ENCODE measurements at regions not wholly inside any gene's neighbourhood (a gene's known extent, or its start where the extent isn't known, plus 50 kb on each side); places are given as distances from the start of the nearest gene placed in this dataset.
"Not testable (repeated sequence)": the region's sequence is repeated elsewhere in the genome, so short reads cannot be mapped to it uniquely, and the experiment has no call there.

- FAIRE-seq (no peak), DNase-seq (ENCODE audit: insufficient read length, low spot score) (no peak)
- TF ChIP-seq CTCF (IDR thresholded peaks at IDR 0.05; ENCODE audit: insufficient read depth, missing control alignments) = no peak
Observed at GRCh38 chr16:6708576-6709215, 623.9 kb upstream of the RBFOX1 start.

GRCh38 chr16:6704306-6704930 is 628.2 kb upstream of the RBFOX1 start:
- TF ChIP-seq CTCF (IDR thresholded peaks at IDR 0.05; ENCODE audit: insufficient read depth, missing control alignments) = no peak
- FAIRE-seq = no peak
- DNase-seq (ENCODE audit: insufficient read length, low spot score) = no peak

GRCh38 chr16:6701096-6701495 is 631.5 kb upstream of the RBFOX1 start:
- no peak for TF ChIP-seq CTCF (IDR thresholded peaks at IDR 0.05; ENCODE audit: insufficient read depth, missing control alignments)
- FAIRE-seq = no peak
- no peak for DNase-seq (ENCODE audit: insufficient read length, low spot score)

GRCh38 chr16:6698548-6698947 is 634.1 kb upstream of the RBFOX1 start:
- DNase-seq (ENCODE audit: insufficient read length, low spot score) = no peak
- no peak for FAIRE-seq
- TF ChIP-seq CTCF (IDR thresholded peaks at IDR 0.05; ENCODE audit: insufficient read depth, missing control alignments) = no peak

- TF ChIP-seq CTCF (IDR thresholded peaks at IDR 0.05; ENCODE audit: insufficient read depth, missing control alignments) = no peak
- FAIRE-seq = no peak
- no peak for DNase-seq (ENCODE audit: insufficient read length, low spot score)
Observed at GRCh38 chr16:6695666-6696065, 637.0 kb upstream of the RBFOX1 start.

GRCh38 chr16:6694636-6695035 is 638.0 kb upstream of the RBFOX1 start:
- DNase-seq (ENCODE audit: insufficient read length, low spot score) (no peak), FAIRE-seq (no peak)
- TF ChIP-seq CTCF (IDR thresholded peaks at IDR 0.05; ENCODE audit: insufficient read depth, missing control alignments) = no peak

GRCh38 chr16:6693418-6693817 is 639.2 kb upstream of the RBFOX1 start:
- DNase-seq (ENCODE audit: insufficient read length, low spot score); FAIRE-seq: not testable (repeated sequence)
